ENCODE measurements at regions not wholly inside any gene's neighbourhood (a gene's known extent, or its start where the extent isn't known, plus 50 kb on each side); places are given as distances from the start of the nearest gene placed in this dataset.

GRCh38 chr4:126213996-126214395, 899.2 kb downstream of the FAT4 start:
- TF ChIP-seq CTCF (IDR thresholded peaks at IDR 0.05 in 8 of 11, conservative IDR thresholded peaks at IDR 0.05 in 3 of 11) (no peak), POLR2A (IDR thresholded peaks at IDR 0.05) (no peak), POLR2AphosphoS5 (IDR thresholded peaks at IDR 0.05) (no peak)

All from spleen (tissue), 7 donors.